ENCODE measurements at regions not wholly inside any gene's neighbourhood (a gene's known extent, or its start where the extent isn't known, plus 50 kb on each side); places are given as distances from the start of the nearest gene placed in this dataset.

GRCh38 chr11:45597097-45597496, 68.3 kb downstream of the CHST1 start:
- no peak for TF ChIP-seq CTCF (conservative IDR thresholded peaks at IDR 0.05; ENCODE audit: low read depth, low read length)
- DNase-seq (ENCODE audit: low read depth) = no peak
- H3K4me3 ChIP-seq (ENCODE audit: low read length) = no peak overlapping the region

GRCh38 chr11:45596571-45596970, 68.9 kb downstream of the CHST1 start:
- H3K4me3 ChIP-seq (ENCODE audit: low read length) = no peak overlapping the region
- no peak for DNase-seq (ENCODE audit: low read depth)
- TF ChIP-seq CTCF (conservative IDR thresholded peaks at IDR 0.05; ENCODE audit: low read depth, low read length) = no peak

- no peak for DNase-seq (ENCODE audit: low read depth)
- no peak overlapping the region for H3K4me3 ChIP-seq (ENCODE audit: low read length)
- TF ChIP-seq CTCF (conservative IDR thresholded peaks at IDR 0.05; ENCODE audit: low read depth, low read length) = no peak
Observed at GRCh38 chr11:45593992-45594391, 71.4 kb downstream of the CHST1 start.

- no peak overlapping the region for H3K4me3 ChIP-seq (ENCODE audit: low read length)
- DNase-seq (ENCODE audit: low read depth) = no peak
- TF ChIP-seq CTCF (conservative IDR thresholded peaks at IDR 0.05; ENCODE audit: low read depth, low read length) = no peak
Observed at GRCh38 chr11:45592636-45593035, 72.8 kb downstream of the CHST1 start.

GRCh38 chr11:45590743-45591142, 74.7 kb downstream of the CHST1 start:
- no peak for DNase-seq (ENCODE audit: low read depth)
- no peak for TF ChIP-seq CTCF (conservative IDR thresholded peaks at IDR 0.05; ENCODE audit: low read depth, low read length)
- H3K4me3 ChIP-seq (ENCODE audit: low read length) = no peak overlapping the region

- DNase-seq (ENCODE audit: low read depth) = no peak
- TF ChIP-seq CTCF (conservative IDR thresholded peaks at IDR 0.05; ENCODE audit: low read depth, low read length) = no peak
Observed at GRCh38 chr11:45585205-45585604, 80.2 kb downstream of the CHST1 start.

GRCh38 chr11:45583981-45584566, 81.3 kb downstream of the CHST1 start:
- H3K4me3 ChIP-seq (ENCODE audit: low read length) = no peak overlapping the region
- no peak for TF ChIP-seq CTCF (conservative IDR thresholded peaks at IDR 0.05; ENCODE audit: low read depth, low read length)
- DNase-seq (ENCODE audit: low read depth) = no peak

More at GRCh38 chr11:45585205-45585604, 80.2 kb downstream of the CHST1 start:
- H3K4me3 ChIP-seq (ENCODE audit: low read length) = no peak overlapping the region

All from retinal pigment epithelial cell (primary cell).